ENCODE measurements at regions not wholly inside any gene's neighbourhood (a gene's known extent, or its start where the extent isn't known, plus 50 kb on each side); places are given as distances from the start of the nearest gene placed in this dataset.
"Not testable (repeated sequence)": the region's sequence is repeated elsewhere in the genome, so short reads cannot be mapped to it uniquely, and the experiment has no call there.

GRCh38 chrX:3428792-3429191 lies 82.3 kb upstream of the MXRA5 start:
- ChIA-PET POLR2A (no interaction called here), CTCF (no interaction called here)
- no peak for DNase-seq (ENCODE audit: low read depth, low spot score)
- no peak for TF ChIP-seq CTCF (IDR thresholded peaks at IDR 0.05; ENCODE audit: insufficient read depth, low read length, missing control alignments)
- no peak overlapping the region for H3K4me3 ChIP-seq (ENCODE audit: low read depth, low read length)

GRCh38 chrX:3426552-3426951 lies 80.1 kb upstream of the MXRA5 start:
- ChIA-PET CTCF (no interaction called here), POLR2A (no interaction called here)
- DNase-seq (ENCODE audit: low read depth, low spot score), result no peak
- no peak for TF ChIP-seq CTCF (IDR thresholded peaks at IDR 0.05; ENCODE audit: insufficient read depth, low read length, missing control alignments)
- no peak overlapping the region for H3K4me3 ChIP-seq (ENCODE audit: low read depth, low read length)

GRCh38 chrX:3425031-3425430 lies 78.6 kb upstream of the MXRA5 start:
- TF ChIP-seq CTCF (IDR thresholded peaks at IDR 0.05; ENCODE audit: insufficient read depth, low read length, missing control alignments), result no peak
- POLR2A ChIA-PET, result no interaction called here

GRCh38 chrX:3420316-3420715 lies 73.9 kb upstream of the MXRA5 start:
- ChIA-PET CTCF (no interaction called here), POLR2A (no interaction called here)
- no peak overlapping the region for H3K4me3 ChIP-seq (ENCODE audit: low read depth, low read length)
- TF ChIP-seq CTCF (IDR thresholded peaks at IDR 0.05; ENCODE audit: insufficient read depth, low read length, missing control alignments), result no peak
- no peak for DNase-seq (ENCODE audit: low read depth, low spot score)

More at GRCh38 chrX:3425031-3425430, 78.6 kb upstream of the MXRA5 start:
- DNase-seq (ENCODE audit: low read depth, low spot score), result no peak
- CTCF ChIA-PET, result no interaction called here
- H3K4me3 ChIP-seq (ENCODE audit: low read depth, low read length), result no peak overlapping the region

- POLR2A ChIA-PET, result no interaction called here
- CTCF ChIA-PET, result no interaction called here
- H3K4me3 ChIP-seq (ENCODE audit: low read depth, low read length), result no peak overlapping the region
- DNase-seq (ENCODE audit: low read depth, low spot score), result peak; percentile 7
- no peak for TF ChIP-seq CTCF (IDR thresholded peaks at IDR 0.05; ENCODE audit: insufficient read depth, low read length, missing control alignments)
These were observed 68.6 kb upstream of the MXRA5 start for GRCh38 chrX:3415011-3415410.

- DNase-seq (ENCODE audit: low read depth, low spot score); POLR2A ChIA-PET; CTCF ChIA-PET; H3K4me3 ChIP-seq (ENCODE audit: low read depth, low read length): not testable (repeated sequence)
These were observed 65.2 kb upstream of the MXRA5 start for GRCh38 chrX:3411626-3412025.

GRCh38 chrX:3409936-3410335 lies 63.5 kb upstream of the MXRA5 start:
- H3K4me3 ChIP-seq (ENCODE audit: low read depth, low read length); POLR2A ChIA-PET; CTCF ChIA-PET: not testable (repeated sequence)
- DNase-seq (ENCODE audit: low read depth, low spot score), result peak; percentile 10

- ChIA-PET POLR2A (no interaction called here), CTCF (no interaction called here)
- no peak for DNase-seq (ENCODE audit: low read depth, low spot score)
- no peak overlapping the region for H3K4me3 ChIP-seq (ENCODE audit: low read depth, low read length)
- no peak for TF ChIP-seq CTCF (IDR thresholded peaks at IDR 0.05; ENCODE audit: insufficient read depth, low read length, missing control alignments)
These were observed 61.3 kb upstream of the MXRA5 start for GRCh38 chrX:3407781-3408180.
